GM04504 (cell line): ENCODE measurements at regions not wholly inside any gene's neighbourhood (a gene's known extent, or its start where the extent isn't known, plus 50 kb on each side); places are given as distances from the start of the nearest gene placed in this dataset.

ENCODE experiments used
- DNase-seq: peaks from one replicate; pipeline ENCODE4 v3.0.0-alpha.2; 2012; ENCODE audit warnings: low read depth

- DNase-seq = no peak
Measured at GRCh38 chr5:121741156-121741555, 110.5 kb upstream of the FTMT start.

DNA sequence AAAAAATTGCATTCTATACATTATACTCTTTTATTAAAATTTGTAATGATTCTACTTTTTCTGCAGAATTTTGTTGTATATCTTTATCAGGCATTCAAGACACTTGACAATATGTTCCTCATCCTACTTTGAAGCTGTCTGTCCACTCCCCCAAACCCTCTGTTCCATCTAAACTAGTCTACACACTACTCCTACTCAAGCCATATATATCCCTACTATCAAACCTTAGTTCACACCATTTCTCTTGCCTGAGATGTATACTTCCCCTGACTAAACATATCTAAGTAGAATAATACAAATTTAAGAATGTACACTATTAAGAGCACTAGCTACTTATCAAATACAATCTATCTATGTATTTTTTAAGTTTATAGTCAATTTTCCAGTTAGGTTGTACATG is 107.1 kb upstream of the FTMT start:
- no peak for DNase-seq

DNA sequence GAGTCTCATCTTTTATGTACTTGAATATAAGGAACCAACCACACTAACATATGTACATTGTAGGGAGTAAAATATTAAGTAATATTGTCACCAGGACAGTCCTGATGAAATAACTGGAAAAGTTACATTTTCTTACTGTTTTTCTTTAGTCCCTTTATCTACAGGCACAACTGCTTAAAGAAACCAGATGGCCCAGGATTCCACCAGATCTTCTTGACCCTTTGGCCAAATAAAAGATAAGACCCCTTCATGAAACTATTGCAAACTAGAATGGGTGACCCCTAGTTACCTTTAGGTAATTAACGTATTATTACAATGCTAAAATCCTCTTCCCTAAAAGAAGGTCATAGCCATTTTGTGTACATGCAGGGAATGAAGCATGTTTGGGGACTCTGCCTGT is 106.3 kb upstream of the FTMT start:
- DNase-seq = no peak

DNA sequence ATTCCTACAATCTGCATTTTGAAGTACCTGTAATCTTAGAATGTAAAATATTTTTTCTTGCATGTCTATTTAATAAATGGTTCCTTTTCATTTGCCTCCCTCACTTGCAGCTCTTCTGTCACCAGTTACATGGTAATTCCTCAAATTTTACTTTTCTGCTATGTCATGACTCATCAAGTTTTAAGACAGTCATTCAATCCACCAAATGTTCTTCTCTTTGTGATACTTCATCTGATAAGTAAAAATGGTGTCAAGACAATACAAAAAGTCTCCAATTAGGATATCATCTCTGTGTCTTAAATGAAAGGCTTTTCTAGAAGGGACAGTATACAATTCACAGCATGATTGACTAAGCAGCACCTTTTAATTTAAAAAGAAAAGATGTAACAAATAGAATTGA is 104.9 kb upstream of the FTMT start:
- no peak for DNase-seq

GRCh38 chr5:121748686-121749085 is 103.0 kb upstream of the FTMT start:
- no peak for DNase-seq

- no peak for DNase-seq
Measured at GRCh38 chr5:121752149-121752548, 99.5 kb upstream of the FTMT start.

DNA sequence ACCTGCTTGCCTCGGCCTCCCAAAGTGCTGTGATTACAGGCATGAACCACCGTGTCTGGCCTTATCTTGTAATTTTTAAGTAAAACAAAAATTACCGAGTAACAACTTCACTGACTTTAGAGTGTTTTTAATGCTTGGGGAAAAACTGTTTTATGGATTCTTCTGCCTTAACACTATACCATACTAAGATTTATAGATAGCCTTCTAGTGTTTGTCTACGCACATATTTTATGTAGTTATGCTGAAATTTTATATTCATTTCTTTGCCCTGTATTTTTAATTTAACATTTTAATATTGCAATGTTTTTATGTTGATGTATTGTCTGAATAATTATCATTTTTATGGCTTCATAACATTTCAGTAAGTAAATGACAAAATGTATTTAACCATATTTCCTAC is 96.4 kb upstream of the FTMT start:
- DNase-seq = no peak

GRCh38 chr5:121757753-121758152 is 93.9 kb upstream of the FTMT start:
- DNase-seq = no peak

DNA sequence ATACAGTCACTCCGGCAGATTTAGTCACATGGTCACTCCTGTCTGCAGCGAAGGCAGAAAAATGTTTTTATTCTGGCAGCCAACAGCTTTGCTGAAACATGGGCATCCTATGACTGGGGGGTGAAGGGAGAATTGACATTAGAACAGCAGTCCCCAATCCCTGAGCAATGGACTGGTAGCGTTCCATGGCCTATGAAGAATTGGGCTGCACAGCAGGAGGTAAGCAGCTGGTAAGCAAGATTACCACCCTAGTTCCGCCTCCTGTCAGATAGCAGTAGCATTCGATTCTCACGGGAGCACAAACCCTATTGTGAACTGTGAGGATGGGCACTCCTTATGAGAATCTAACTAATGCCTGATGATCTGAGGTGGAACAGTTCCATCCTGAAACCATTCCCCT is 93.1 kb upstream of the FTMT start:
- no peak for DNase-seq

DNA sequence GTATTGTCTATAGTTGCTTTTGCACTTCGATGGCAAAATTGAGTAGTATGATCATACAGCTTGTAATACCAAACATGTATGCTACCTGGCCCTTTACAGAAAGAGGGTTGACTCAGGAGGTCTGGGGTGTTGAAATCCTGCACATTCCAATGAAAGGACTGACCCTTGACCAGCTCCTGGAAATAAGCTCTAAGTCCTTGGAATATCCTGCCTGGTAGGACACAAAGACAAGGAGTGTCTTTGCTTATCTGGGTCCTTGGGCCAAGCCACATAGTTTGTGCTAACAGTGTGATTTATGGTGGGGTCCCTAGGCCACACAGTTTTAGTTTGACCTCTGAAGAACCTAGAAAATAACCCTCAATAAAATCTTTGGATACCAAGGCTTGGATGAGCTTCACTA is 89.3 kb upstream of the FTMT start:
- no peak for DNase-seq

GRCh38 chr5:121763665-121764064 is 88.0 kb upstream of the FTMT start:
- DNase-seq = no peak

DNA sequence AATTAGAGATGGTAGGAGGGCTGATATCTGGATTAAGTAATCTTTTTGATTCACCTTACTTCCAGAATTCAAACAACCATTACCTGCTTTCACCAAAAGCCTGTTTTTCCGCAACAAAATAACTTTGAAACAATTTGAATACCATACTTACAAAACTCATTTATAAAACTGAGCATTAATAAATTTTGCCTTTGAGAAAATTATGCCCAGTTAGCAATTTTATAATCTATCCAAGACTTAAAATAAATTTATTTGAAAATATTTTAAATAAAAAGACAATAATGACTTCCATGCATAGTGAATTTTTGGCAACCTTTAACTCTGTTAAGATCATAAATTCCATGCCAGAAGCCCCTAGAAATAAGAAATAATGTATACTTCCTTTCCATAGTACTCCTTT is 71.3 kb upstream of the FTMT start:
- no peak for DNase-seq

- DNase-seq = no peak
Measured at GRCh38 chr5:121783700-121784099, 68.0 kb upstream of the FTMT start.

DNA sequence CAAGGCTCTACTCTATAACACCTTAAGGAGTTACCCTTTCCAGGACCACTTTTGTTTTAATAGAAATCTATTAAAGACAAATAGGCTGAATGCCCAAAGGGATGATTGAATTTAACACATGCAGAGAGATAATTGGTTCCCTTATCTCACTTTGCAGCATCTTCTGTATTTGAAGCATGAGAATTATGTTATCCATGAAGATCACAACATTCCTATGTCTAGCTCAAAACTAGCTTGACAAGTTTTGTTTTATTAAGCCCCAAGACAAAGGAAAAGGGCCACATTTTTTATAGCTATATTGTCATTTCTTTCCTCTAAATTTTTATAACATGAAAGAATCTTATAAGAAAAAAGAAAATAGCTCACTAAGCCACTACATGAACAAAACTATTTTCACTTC is 57.9 kb upstream of the FTMT start:
- DNase-seq = no peak

DNA sequence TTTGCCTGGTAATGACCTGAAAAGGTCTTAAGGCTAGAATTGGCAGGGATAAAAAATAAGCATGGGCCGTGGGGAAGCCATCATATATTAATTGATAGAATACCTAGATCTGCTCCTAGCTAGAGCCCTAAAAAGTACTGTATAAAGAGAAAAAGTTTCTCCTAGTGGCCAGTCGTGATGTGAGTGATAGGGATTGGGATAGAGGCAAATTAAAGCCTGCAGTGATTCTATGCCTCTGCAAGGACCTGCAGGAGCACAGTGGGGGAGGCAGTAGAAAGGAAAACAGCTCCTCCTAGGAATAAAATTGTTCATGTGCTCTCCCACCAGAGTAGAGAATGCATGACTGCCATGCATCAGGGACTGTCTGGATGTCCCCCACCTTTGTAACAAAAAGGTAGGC is 56.2 kb upstream of the FTMT start:
- DNase-seq = no peak

DNA sequence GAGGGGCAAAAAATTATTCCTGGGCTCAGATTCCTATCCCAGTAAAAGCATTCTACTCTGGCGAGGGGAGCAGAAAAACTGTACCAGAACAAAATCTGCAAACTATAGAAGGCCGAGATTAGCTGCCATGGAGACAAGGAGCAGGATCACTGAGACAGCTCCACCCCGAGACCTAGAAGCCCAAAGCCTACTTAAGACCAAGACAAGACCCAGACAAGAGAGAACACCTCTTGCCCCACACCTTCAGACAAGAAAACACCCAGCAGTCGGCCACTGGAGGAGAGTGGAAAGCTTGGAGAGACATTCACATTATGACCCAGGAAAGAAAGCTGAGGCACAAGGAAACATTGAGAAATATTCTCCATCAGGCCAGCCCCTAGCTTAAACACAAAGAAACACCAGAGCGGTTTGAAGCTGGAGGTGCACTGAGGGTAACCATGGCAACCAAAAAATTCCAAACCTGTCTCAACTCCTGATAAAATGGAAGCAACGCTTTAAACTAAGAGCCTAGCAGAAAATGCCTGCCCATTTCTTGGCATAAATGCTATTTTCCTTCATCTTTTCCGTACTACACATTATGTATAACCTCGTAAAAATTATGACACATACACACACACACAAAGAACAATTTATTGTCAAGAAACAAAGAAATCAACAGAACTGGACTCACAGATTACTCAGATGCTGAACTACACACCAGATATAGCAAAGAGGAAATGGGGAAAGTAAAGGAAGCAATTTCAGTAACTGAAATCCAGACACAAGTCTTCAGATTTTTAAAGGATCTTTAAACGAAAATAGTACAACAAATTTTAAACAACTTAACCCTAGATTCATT is 53.8 kb upstream of the FTMT start:
- DNase-seq = no peak
